Mammary epithelial cell (primary cell): ENCODE measurements at regions not wholly inside any gene's neighbourhood (a gene's known extent, or its start where the extent isn't known, plus 50 kb on each side); places are given as distances from the start of the nearest gene placed in this dataset.

Source experiments
- CTCF ChIP-seq, 2 donors: IDR thresholded peaks in 1 of 2; conservative IDR thresholded peaks in 1 of 2; 2 replicates each; pipeline ENCODE4 v1.5.1; 2011 to 2012; ENCODE audit warnings: inconsistent platforms in 2 of 2, low read length in 2 of 2, mild to moderate bottlenecking in 2 of 2, control low read depth in 1 of 2, low read depth in 1 of 2; ENCODE audit not compliant: insufficient read depth in 1 of 2; ENCODE audit errors: extremely low read depth in 1 of 2
- EZH2 ChIP-seq: IDR thresholded peaks from 2 replicates; pipeline ENCODE4 v1.6.1; 2012; ENCODE audit warnings: low read length, inconsistent platforms, borderline replicate concordance

DNA sequence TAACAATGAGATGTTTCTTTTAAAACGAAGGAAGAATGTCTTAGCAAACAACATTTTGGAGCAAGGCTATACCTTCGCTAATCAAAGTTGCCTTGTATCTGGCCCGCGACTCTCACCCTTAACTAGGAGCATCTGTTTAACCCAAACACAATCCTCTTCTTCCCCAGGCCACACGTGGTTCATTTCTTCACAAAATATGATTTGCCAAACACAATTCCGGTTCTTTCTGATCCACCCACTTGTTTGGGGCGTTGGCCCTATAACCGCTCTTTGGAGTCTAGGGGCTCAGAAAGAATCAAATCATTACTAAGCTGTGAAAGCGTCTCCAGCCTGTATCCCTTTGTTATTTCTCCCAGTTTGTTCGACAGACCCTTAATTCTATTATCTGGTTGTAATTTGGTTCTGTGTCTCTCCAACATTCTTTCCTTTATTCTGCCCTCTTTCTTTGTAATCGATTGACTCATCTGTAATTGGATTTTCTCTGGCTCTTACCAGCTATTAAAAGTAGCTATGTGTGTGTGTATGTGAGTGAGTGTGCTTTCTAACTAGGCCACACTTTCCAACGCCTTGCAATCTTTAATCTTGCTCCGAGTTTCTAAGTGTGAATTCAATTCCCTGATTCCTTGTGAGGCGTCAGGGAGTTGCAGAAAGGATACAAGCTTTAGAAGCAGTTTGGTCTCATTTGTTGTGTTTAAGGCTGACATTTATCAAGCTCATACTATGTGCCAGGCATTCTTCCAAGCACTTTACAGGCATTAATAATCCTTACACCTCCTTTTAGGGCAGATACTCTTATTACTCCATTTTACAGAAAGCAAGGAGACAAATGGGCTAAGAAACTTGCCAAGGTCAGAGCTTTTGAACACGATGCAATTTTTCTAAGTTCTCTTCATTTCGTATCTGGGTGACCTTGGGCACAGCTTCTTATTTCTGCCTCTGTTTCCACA is 138.6 kb upstream of the CPEB2 start:
- TF ChIP-seq CTCF (conservative IDR thresholded peaks at IDR 0.05 in 1 of 2, IDR thresholded peaks at IDR 0.05 in 1 of 2; ENCODE audit: extremely low read depth in 1 of 2, insufficient read depth in 1 of 2, low read depth in 1 of 2, low read length in 2 of 2) (no peak), EZH2 (no peak)
